ENCODE measurements at regions not wholly inside any gene's neighbourhood (a gene's known extent, or its start where the extent isn't known, plus 50 kb on each side); places are given as distances from the start of the nearest gene placed in this dataset.

DNA sequence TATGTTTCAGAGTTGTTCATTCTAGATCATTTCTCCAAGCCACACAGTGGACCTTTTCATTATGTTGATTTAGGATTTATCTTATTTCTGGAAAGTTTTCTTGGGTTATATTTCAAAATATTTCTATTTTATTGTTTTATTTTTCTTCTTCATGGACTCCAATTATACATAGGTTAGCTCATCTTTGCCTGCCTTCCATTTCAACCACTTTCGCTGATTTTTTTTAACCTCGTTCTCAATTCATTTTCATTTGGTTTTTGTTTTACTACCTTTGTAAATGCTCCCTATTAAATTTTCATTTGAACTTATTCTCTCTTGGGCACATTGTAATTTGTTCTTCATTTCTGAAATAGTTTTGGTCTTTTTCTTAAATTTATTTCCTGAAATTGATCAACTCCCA lies 169.0 kb upstream of the PITX1 start:
- TF ChIP-seq, protein P1, sequence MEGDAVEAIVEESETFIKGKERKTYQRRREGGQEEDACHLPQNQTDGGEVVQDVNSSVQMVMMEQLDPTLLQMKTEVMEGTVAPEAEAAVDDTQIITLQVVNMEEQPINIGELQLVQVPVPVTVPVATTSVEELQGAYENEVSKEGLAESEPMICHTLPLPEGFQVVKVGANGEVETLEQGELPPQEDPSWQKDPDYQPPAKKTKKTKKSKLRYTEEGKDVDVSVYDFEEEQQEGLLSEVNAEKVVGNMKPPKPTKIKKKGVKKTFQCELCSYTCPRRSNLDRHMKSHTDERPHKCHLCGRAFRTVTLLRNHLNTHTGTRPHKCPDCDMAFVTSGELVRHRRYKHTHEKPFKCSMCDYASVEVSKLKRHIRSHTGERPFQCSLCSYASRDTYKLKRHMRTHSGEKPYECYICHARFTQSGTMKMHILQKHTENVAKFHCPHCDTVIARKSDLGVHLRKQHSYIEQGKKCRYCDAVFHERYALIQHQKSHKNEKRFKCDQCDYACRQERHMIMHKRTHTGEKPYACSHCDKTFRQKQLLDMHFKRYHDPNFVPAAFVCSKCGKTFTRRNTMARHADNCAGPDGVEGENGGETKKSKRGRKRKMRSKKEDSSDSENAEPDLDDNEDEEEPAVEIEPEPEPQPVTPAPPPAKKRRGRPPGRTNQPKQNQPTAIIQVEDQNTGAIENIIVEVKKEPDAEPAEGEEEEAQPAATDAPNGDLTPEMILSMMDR (IDR thresholded peaks at IDR 0.05; ENCODE audit: extremely low read depth in 1 of 2, insufficient read depth in 1 of 2, low read depth in 1 of 2, low read length in 2 of 2), result no peak
- TF ChIP-seq POLR2A (IDR thresholded peaks at IDR 0.05; ENCODE audit: low read depth, low read length) (no peak), MAX (IDR thresholded peaks at IDR 0.05; ENCODE audit: insufficient read depth, insufficient read length) (no peak)
